ENCODE measurements at regions not wholly inside any gene's neighbourhood (a gene's known extent, or its start where the extent isn't known, plus 50 kb on each side); places are given as distances from the start of the nearest gene placed in this dataset.

GRCh38 chr2:199684832-199685231 lies 166.2 kb downstream of the FTCDNL1 start:
- ChIA-PET CTCF (no interaction called here), POLR2A (no interaction called here)
- Histone ChIP-seq H3K4me1 (ENCODE audit: control insufficient read depth, insufficient read depth, low read length) (no peaks in the 10 kb centered on the region), H3K4me3 (ENCODE audit: low read depth in 2 of 2, low read length in 2 of 2) (no peak overlapping the region), H3K27me3 (ENCODE audit: control insufficient read depth, insufficient read depth, low read length) (no peaks in the 10 kb centered on the region; the same call in none of the 2 replicates), H3K9me3 (ENCODE audit: control insufficient read depth, insufficient read depth, low read depth, low read length) (no peaks in the 10 kb centered on the region), H3K27ac (ENCODE audit: low read length) (no peak overlapping the region), H3K36me3 (ENCODE audit: control insufficient read depth, insufficient read depth, low read length) (no peaks in the 10 kb centered on the region)
- no peak for DNase-seq (ENCODE audit: low read depth, low spot score)
- intact Hi-C loops (cut with micrococcal nuclease; ENCODE audit: unreplicated experiment) (no loop called here), in situ Hi-C loops (cut with HindIII; ENCODE audit: low pct_unique_long_range_greater_than_20kb, low sequenced_read_pairs) (no loop called here)
- TF ChIP-seq SIN3A (IDR thresholded peaks at IDR 0.05; ENCODE audit: borderline replicate concordance, insufficient read depth, low read depth, low read length) (no peak), CTCF (IDR thresholded peaks at IDR 0.05) (no peak), POLR2AphosphoS5 (IDR thresholded peaks at IDR 0.05; ENCODE audit: low read depth, low read length) (no peak), TCF7L2 (IDR thresholded peaks at IDR 0.05; ENCODE audit: low read depth, low read length) (no peak)
- TF ChIP-seq, protein P1, sequence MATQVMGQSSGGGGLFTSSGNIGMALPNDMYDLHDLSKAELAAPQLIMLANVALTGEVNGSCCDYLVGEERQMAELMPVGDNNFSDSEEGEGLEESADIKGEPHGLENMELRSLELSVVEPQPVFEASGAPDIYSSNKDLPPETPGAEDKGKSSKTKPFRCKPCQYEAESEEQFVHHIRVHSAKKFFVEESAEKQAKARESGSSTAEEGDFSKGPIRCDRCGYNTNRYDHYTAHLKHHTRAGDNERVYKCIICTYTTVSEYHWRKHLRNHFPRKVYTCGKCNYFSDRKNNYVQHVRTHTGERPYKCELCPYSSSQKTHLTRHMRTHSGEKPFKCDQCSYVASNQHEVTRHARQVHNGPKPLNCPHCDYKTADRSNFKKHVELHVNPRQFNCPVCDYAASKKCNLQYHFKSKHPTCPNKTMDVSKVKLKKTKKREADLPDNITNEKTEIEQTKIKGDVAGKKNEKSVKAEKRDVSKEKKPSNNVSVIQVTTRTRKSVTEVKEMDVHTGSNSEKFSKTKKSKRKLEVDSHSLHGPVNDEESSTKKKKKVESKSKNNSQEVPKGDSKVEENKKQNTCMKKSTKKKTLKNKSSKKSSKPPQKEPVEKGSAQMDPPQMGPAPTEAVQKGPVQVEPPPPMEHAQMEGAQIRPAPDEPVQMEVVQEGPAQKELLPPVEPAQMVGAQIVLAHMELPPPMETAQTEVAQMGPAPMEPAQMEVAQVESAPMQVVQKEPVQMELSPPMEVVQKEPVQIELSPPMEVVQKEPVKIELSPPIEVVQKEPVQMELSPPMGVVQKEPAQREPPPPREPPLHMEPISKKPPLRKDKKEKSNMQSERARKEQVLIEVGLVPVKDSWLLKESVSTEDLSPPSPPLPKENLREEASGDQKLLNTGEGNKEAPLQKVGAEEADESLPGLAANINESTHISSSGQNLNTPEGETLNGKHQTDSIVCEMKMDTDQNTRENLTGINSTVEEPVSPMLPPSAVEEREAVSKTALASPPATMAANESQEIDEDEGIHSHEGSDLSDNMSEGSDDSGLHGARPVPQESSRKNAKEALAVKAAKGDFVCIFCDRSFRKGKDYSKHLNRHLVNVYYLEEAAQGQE (IDR thresholded peaks at IDR 0.05; ENCODE audit: insufficient read depth in 1 of 2, low read depth in 2 of 2, low read length in 1 of 2) = no peak
- no peak for ATAC-seq
- no TSS peak for BruUV-seq (replicated peaks)

- DNase-seq (ENCODE audit: low read depth, low spot score) = no peak
- Histone ChIP-seq H3K4me1 (ENCODE audit: control insufficient read depth, insufficient read depth, low read length) (no peaks in the 10 kb centered on the region), H3K9me3 (ENCODE audit: control insufficient read depth, insufficient read depth, low read depth, low read length) (no peaks in the 10 kb centered on the region), H3K27me3 (ENCODE audit: control insufficient read depth, insufficient read depth, low read length) (peaks cover 2% of the 10 kb centered on the region), H3K4me3 (ENCODE audit: low read depth in 2 of 2, low read length in 2 of 2) (no peak overlapping the region), H3K36me3 (ENCODE audit: control insufficient read depth, insufficient read depth, low read length) (no peaks in the 10 kb centered on the region), H3K27ac (ENCODE audit: low read length) (no peak overlapping the region)
- intact Hi-C loops (cut with micrococcal nuclease; ENCODE audit: unreplicated experiment) (no loop called here), in situ Hi-C loops (cut with HindIII; ENCODE audit: low pct_unique_long_range_greater_than_20kb, low sequenced_read_pairs) (no loop called here)
- no peak for ATAC-seq
- no peak for TF ChIP-seq POLR2AphosphoS5 (IDR thresholded peaks at IDR 0.05; ENCODE audit: low read depth, low read length)
- no peak; the same call in 1 of the 2 replicates for TF ChIP-seq CTCF (IDR thresholded peaks at IDR 0.05)
- TF ChIP-seq, protein P1 (IDR thresholded peaks at IDR 0.05; ENCODE audit: insufficient read depth in 1 of 2, low read depth in 2 of 2, low read length in 1 of 2) = no peak
- no peak for TF ChIP-seq SIN3A (IDR thresholded peaks at IDR 0.05; ENCODE audit: borderline replicate concordance, insufficient read depth, low read depth, low read length)
- TF ChIP-seq TCF7L2 (IDR thresholded peaks at IDR 0.05; ENCODE audit: low read depth, low read length) = no peak
- POLR2A ChIA-PET = no interaction called here
- no TSS peak for BruUV-seq (replicated peaks)
- CTCF ChIA-PET = no interaction called here
Measured at GRCh38 chr2:199684168-199684567, 166.8 kb downstream of the FTCDNL1 start.
